Esophagus muscularis mucosa (tissue), 4 donors: ENCODE measurements at regions not wholly inside any gene's neighbourhood (a gene's known extent, or its start where the extent isn't known, plus 50 kb on each side); places are given as distances from the start of the nearest gene placed in this dataset.
A peak's percentile ranks its signal among the peaks of the same experiment; 100 is the strongest.
"Not testable (repeated sequence)": the region's sequence is repeated elsewhere in the genome, so short reads cannot be mapped to it uniquely, and the experiment has no call there.

Experiments used
- DNase-seq: peaks from one replicate; pipeline ENCODE4 v3.0.0-alpha.2; 2017; ENCODE audit errors: extremely low spot score
- H3K27ac ChIP-seq, 4 donors: fragments of 200-600 bp; sonication (generic); replicated peaks in 1 of 4; 1 replicate in 3 of 4; 2 replicates in 1 of 4; pipeline ENCODE4 v1.5.1; 2016 to 2019; ENCODE audit warnings: mild to moderate bottlenecking in 1 of 4
- H3K27me3 ChIP-seq, 4 donors: fragments of 200-600 bp; sonication (generic); one replicate each; pipeline versions ENCODE4 v1.5.1 to v1.6.0; 2016 to 2019
- H3K36me3 ChIP-seq, 4 donors: fragments of 200-600 bp; sonication (generic); one replicate each; pipeline ENCODE4 v1.5.1; 2016 to 2019
- H3K4me1 ChIP-seq, 4 donors: fragments of 200-600 bp; sonication (generic); one replicate each; pipeline ENCODE4 v1.5.1; 2016 to 2019
- H3K4me3 ChIP-seq, 4 donors: fragments of 200-600 bp; sonication (generic); 1 replicate in 2 of 4; 2 replicates in 2 of 4; pipeline ENCODE4 v1.5.1; 2016 to 2019; ENCODE audit warnings: mild to moderate bottlenecking in 4 of 4, moderate library complexity in 1 of 4
- H3K9me3 ChIP-seq, 4 donors: fragments of 200-600 bp; sonication (generic); 1 replicate in 3 of 4; 2 replicates in 1 of 4; pipeline ENCODE4 v1.5.1; 2016 to 2019
- CTCF ChIP-seq, 3 experiments: fragments of 200-600 bp in 2 of 3; fragments of 450-650 bp in 1 of 3; sonication (generic) in 2 of 3; IDR thresholded peaks; one replicate each; pipeline ENCODE4 v1.5.1; 2017 to 2019; ENCODE audit warnings: antibody characterized with exemption in 3 of 3, mild to moderate bottlenecking in 2 of 3, moderate library complexity in 1 of 3
- EP300 ChIP-seq: sonication (generic); formaldehyde crosslinking; IDR thresholded peaks from one replicate; pipeline ENCODE4 v1.6.1; 2017; ENCODE audit warnings: antibody characterized with exemption
- POLR2A ChIP-seq: fragments of 450-650 bp; IDR thresholded peaks from one replicate; pipeline ENCODE4 v1.6.1; 2017; ENCODE audit warnings: antibody characterized with exemption, moderate library complexity, mild to moderate bottlenecking, low read depth
- POLR2AphosphoS5 ChIP-seq, 2 donors: sonication (generic); formaldehyde crosslinking; IDR thresholded peaks; one replicate each; pipeline ENCODE4 v1.6.1; 2017; ENCODE audit warnings: antibody characterized with exemption in 2 of 2
- WGBS: methylation state at CpG from one replicate; pipeline ENCODE4 v1.1.5; 2018; 5-methylcytosine and 5-hydroxymethylcytosine counted together
- intact Hi-C: fragments of 100-400 bp; cut with DNase I; formaldehyde crosslinking; loops from one replicate; pipeline ENCODE4 v1.15.1; 2023

- H3K36me3 ChIP-seq, result no peaks in the 10 kb centered on the region
- TF ChIP-seq EP300 (no peak), POLR2A (no peak), CTCF (IDR thresholded peaks at IDR 0.05) (no peak), POLR2AphosphoS5 (IDR thresholded peaks at IDR 0.05) (no peak)
- no peak overlapping the region for H3K27ac ChIP-seq
- WGBS, result 84% methylated on average over 5 of the region's 5 CpGs
- H3K4me1 ChIP-seq, result no peaks in the 10 kb centered on the region
- H3K4me3 ChIP-seq, result no peak overlapping the region
- H3K9me3 ChIP-seq, result no peaks in the 10 kb centered on the region
- DNase-seq, result no peak
- intact Hi-C loops, result no loop called here
- no peaks in the 10 kb centered on the region for H3K27me3 ChIP-seq
These were observed 82.4 kb downstream of the TRIM43 start for GRCh38 chr2:95674186-95674585.

- DNase-seq, H3K27me3 ChIP-seq, intact Hi-C loops, H3K9me3 ChIP-seq, H3K36me3 ChIP-seq, H3K4me3 ChIP-seq, H3K4me1 ChIP-seq, H3K27ac ChIP-seq: not testable (repeated sequence)
- WGBS, result 40% methylated on average over 1 of the region's 1 CpG
These were observed 84.8 kb downstream of the TRIM43 start for GRCh38 chr2:95676573-95676972.

- intact Hi-C loops, result no loop called here
- TF ChIP-seq POLR2AphosphoS5 (IDR thresholded peaks at IDR 0.05) (no peak), EP300 (no peak), POLR2A (no peak), CTCF (IDR thresholded peaks at IDR 0.05) (no peak)
- H3K27me3 ChIP-seq, result no peaks in the 10 kb centered on the region
- no peak overlapping the region for H3K27ac ChIP-seq
- no peak overlapping the region for H3K4me3 ChIP-seq
- no peak for DNase-seq
- peaks cover 3 to 4% (median 4%) of the 10 kb centered on the region in 4 donors for H3K4me1 ChIP-seq
- H3K9me3 ChIP-seq, result no peaks in the 10 kb centered on the region
- WGBS, result 93% methylated on average over 4 of the region's 4 CpGs
- no peaks in the 10 kb centered on the region for H3K36me3 ChIP-seq
These were observed 85.5 kb downstream of the TRIM43 start for GRCh38 chr2:95677346-95677745.

- H3K27me3 ChIP-seq, H3K36me3 ChIP-seq, DNase-seq, H3K27ac ChIP-seq, H3K4me1 ChIP-seq, H3K9me3 ChIP-seq, intact Hi-C loops, H3K4me3 ChIP-seq: not testable (repeated sequence)
- 81% methylated on average over 3 of the region's 3 CpGs for WGBS
These were observed 86.0 kb downstream of the TRIM43 start for GRCh38 chr2:95677833-95678232.

GRCh38 chr2:95681158-95681557 lies 89.4 kb downstream of the TRIM43 start:
- H3K36me3 ChIP-seq, H3K4me3 ChIP-seq, DNase-seq, H3K27ac ChIP-seq, intact Hi-C loops, H3K9me3 ChIP-seq, H3K27me3 ChIP-seq: not testable (repeated sequence)
- peaks cover 14 to 16% (median 14%) of the 10 kb centered on the region in 4 donors for H3K4me1 ChIP-seq
- WGBS, result 92% methylated on average over 1 of the region's 1 CpG

GRCh38 chr2:95681589-95682081 lies 89.8 kb downstream of the TRIM43 start:
- peak overlapping the region in 1 of 4 donors; percentile 64 for H3K27ac ChIP-seq
- H3K4me3 ChIP-seq, H3K36me3 ChIP-seq, H3K27me3 ChIP-seq, DNase-seq, intact Hi-C loops, H3K9me3 ChIP-seq: not testable (repeated sequence)
- H3K4me1 ChIP-seq, result peaks cover 14 to 16% (median 14%) of the 10 kb centered on the region in 4 donors
- 68% methylated on average over 2 of the region's 6 CpGs for WGBS

GRCh38 chr2:95682889-95683517 lies 91.2 kb downstream of the TRIM43 start:
- Histone ChIP-seq H3K27ac (peak overlapping the region; percentile 64 to 81 (median 76)), H3K4me3 (peak overlapping the region; percentile 46 to 58 (median 53)), H3K4me1 (peaks cover 14 to 16% (median 14%) of the 10 kb centered on the region in 4 donors)
- intact Hi-C loops, DNase-seq, H3K27me3 ChIP-seq, H3K9me3 ChIP-seq, H3K36me3 ChIP-seq: not testable (repeated sequence)
- 4% methylated on average over 19 of the region's 19 CpGs for WGBS
